Type B pancreatic cell (in vitro differentiated cells): ENCODE measurements at regions not wholly inside any gene's neighbourhood (a gene's known extent, or its start where the extent isn't known, plus 50 kb on each side); places are given as distances from the start of the nearest gene placed in this dataset.
A peak's percentile ranks its signal among the peaks of the same experiment; 100 is the strongest.

ENCODE experiments used
- DNase-seq: peaks from one replicate; pipeline ENCODE4 v3.0.0; 2021; ENCODE audit warnings: mixed read lengths; ENCODE audit not compliant: unreplicated experiment; ENCODE audit errors: extremely low spot score
- H3K27ac Mint-ChIP-seq: 2 replicates; pipeline ENCODE4 v1.8.0; 2021; ENCODE audit warnings: mild to moderate bottlenecking, mixed read lengths
- H3K27me3 Mint-ChIP-seq: 2 replicates; pipeline ENCODE4 v1.8.0; 2021; ENCODE audit warnings: mixed read lengths
- H3K36me3 Mint-ChIP-seq: 2 replicates; pipeline ENCODE4 v1.8.0; 2021; ENCODE audit warnings: mixed read lengths
- H3K4me1 Mint-ChIP-seq: one replicate; pipeline ENCODE4 v1.8.0; 2021; ENCODE audit warnings: mixed read lengths; ENCODE audit not compliant: unreplicated experiment
- H3K4me3 Mint-ChIP-seq: 2 replicates; pipeline ENCODE4 v1.8.0; 2021; ENCODE audit warnings: mild to moderate bottlenecking, mixed read lengths
- H3K9me3 Mint-ChIP-seq: 2 replicates; pipeline ENCODE4 v1.8.0; 2021; ENCODE audit warnings: mixed read lengths
- CTCF ChIP-seq: fragments of 200-600 bp; sonication (generic); conservative IDR thresholded peaks from 2 replicates; pipeline ENCODE4 v1.5.0; 2021; ENCODE audit warnings: antibody characterized with exemption, mild to moderate bottlenecking

GRCh38 chr4:14874990-14875389, 127.3 kb upstream of the CPEB2 start:
- Mint-ChIP-seq H3K27ac (no peak overlapping the region), H3K9me3 (no peaks in the 10 kb centered on the region), H3K27me3 (peaks cover 7% of the 10 kb centered on the region), H3K36me3 (no peaks in the 10 kb centered on the region), H3K4me1 (peaks cover 6% of the 10 kb centered on the region), H3K4me3 (no peak overlapping the region)
- TF ChIP-seq CTCF = no peak
- DNase-seq = no peak

- peak overlapping the region; percentile 41 for H3K27ac Mint-ChIP-seq
Measured at GRCh38 chr4:14877246-14878225, 124.7 kb upstream of the CPEB2 start.

GRCh38 chr4:14878681-14879080, 123.6 kb upstream of the CPEB2 start:
- H3K9me3 Mint-ChIP-seq = no peaks in the 10 kb centered on the region
- no peaks in the 10 kb centered on the region for H3K27me3 Mint-ChIP-seq
- DNase-seq = no peak
- H3K4me1 Mint-ChIP-seq = peaks cover 6% of the 10 kb centered on the region
- H3K27ac Mint-ChIP-seq = no peak overlapping the region
- no peak for TF ChIP-seq CTCF
- H3K36me3 Mint-ChIP-seq = no peaks in the 10 kb centered on the region
- H3K4me3 Mint-ChIP-seq = no peak overlapping the region

More at GRCh38 chr4:14877246-14878225, 124.7 kb upstream of the CPEB2 start:
- no peak for TF ChIP-seq CTCF
- Mint-ChIP-seq H3K4me3 (no peak overlapping the region), H3K36me3 (no peaks in the 10 kb centered on the region), H3K4me1 (peaks cover 6% of the 10 kb centered on the region), H3K9me3 (no peaks in the 10 kb centered on the region), H3K27me3 (peaks cover 7% of the 10 kb centered on the region)
- no peak for DNase-seq

GRCh38 chr4:14879683-14880082, 122.6 kb upstream of the CPEB2 start:
- no peaks in the 10 kb centered on the region for H3K9me3 Mint-ChIP-seq
- peak overlapping the region; percentile 92 for H3K27ac Mint-ChIP-seq
- peak overlapping the region; percentile 21 for H3K4me3 Mint-ChIP-seq
- H3K4me1 Mint-ChIP-seq = peaks cover 6% of the 10 kb centered on the region
- TF ChIP-seq CTCF = no peak
- no peaks in the 10 kb centered on the region for H3K36me3 Mint-ChIP-seq
- no peak for DNase-seq
- H3K27me3 Mint-ChIP-seq = no peaks in the 10 kb centered on the region

GRCh38 chr4:14880805-14881204, 121.5 kb upstream of the CPEB2 start:
- no peak for DNase-seq
- no peaks in the 10 kb centered on the region for H3K36me3 Mint-ChIP-seq
- no peak for TF ChIP-seq CTCF

More at GRCh38 chr4:14880805-14881204, 121.5 kb upstream of the CPEB2 start:
- Mint-ChIP-seq H3K4me3 (no peak overlapping the region), H3K27ac (no peak overlapping the region), H3K4me1 (peaks cover 6% of the 10 kb centered on the region), H3K9me3 (no peaks in the 10 kb centered on the region), H3K27me3 (no peaks in the 10 kb centered on the region)
